ENCODE measurements at regions not wholly inside any gene's neighbourhood (a gene's known extent, or its start where the extent isn't known, plus 50 kb on each side); places are given as distances from the start of the nearest gene placed in this dataset.

DNA sequence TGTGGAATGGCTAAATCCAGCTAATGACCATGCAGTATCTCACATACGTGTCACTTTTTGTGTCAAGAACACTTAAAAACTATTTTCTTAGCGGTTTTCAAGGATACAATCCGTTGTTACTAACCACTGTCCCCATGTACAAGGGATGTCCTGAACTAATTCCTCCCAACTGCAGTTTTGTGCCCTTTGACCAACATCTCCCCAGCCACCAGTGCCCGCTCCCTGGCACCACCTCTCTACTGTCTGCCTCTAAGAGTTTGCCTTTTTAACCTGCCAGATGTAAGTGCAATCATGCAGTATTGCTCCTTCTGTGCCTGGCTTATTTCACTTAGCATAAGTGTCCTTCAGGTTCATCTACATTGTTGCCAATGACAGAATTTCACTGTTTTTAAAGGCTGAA lies 315.7 kb downstream of the TMEM121 start:
- intact Hi-C loops (cut with micrococcal nuclease) (no loop called here), dilution Hi-C loops (cut with MboI; ENCODE audit: extremely low pct_ligation_motif_present, low sequenced_read_pairs) (no loop called here)
- no TSS peak for BruUV-seq (replicated peaks)
- Histone ChIP-seq H2AFZ (ENCODE audit: low read depth, low read length) (no peak overlapping the region), H3K4me1 (ENCODE audit: control insufficient read depth, extremely low read depth, insufficient read depth, low read length) (no peaks in the 10 kb centered on the region), H3K27me3 (ENCODE audit: control insufficient read depth in 2 of 2, insufficient read depth in 2 of 2, low read length in 2 of 2) (no peaks in the 10 kb centered on the region), H4K20me1 (replicated peaks; ENCODE audit: control insufficient read depth, extremely low read depth, insufficient read depth, low read length) (no peaks in the 10 kb centered on the region), H3K4me2 (ENCODE audit: insufficient read depth, low read length) (no peak overlapping the region), H3K9me1 (replicated peaks; ENCODE audit: control insufficient read depth, extremely low read depth, insufficient read depth, low read length) (no peaks in the 10 kb centered on the region), H3K9me3 (replicated peaks; ENCODE audit: control insufficient read depth, insufficient read depth, low read length) (peaks cover 15% of the 10 kb centered on the region), H3K36me3 (ENCODE audit: control insufficient read depth in 2 of 2, extremely low read depth in 1 of 2, insufficient read depth in 2 of 2, low read length in 2 of 2) (no peaks in the 10 kb centered on the region), H3K9ac (replicated peaks; ENCODE audit: extremely low read depth, insufficient read depth, low read length) (no peak overlapping the region), H3K4me3 (replicated peaks in 1 of 3; ENCODE audit: insufficient read depth in 1 of 3, low read depth in 1 of 3, low read length in 3 of 3) (no peak overlapping the region), H3K79me2 (ENCODE audit: control insufficient read depth, insufficient read depth, low read length) (no peaks in the 10 kb centered on the region), H3K27ac (ENCODE audit: insufficient read depth, low read depth, low read length) (no peak overlapping the region)
- TF ChIP-seq EZH2 (IDR thresholded peaks at IDR 0.05; ENCODE audit: borderline replicate concordance, low read depth, low read length, severe bottlenecking), result no peak
- TF ChIP-seq MYC (IDR thresholded peaks at IDR 0.05; ENCODE audit: low read depth, low read length), result no peak
- TF ChIP-seq, protein P1, sequence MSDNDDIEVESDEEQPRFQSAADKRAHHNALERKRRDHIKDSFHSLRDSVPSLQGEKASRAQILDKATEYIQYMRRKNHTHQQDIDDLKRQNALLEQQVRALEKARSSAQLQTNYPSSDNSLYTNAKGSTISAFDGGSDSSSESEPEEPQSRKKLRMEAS (IDR thresholded peaks at IDR 0.05; ENCODE audit: insufficient read depth, insufficient read length), result no peak
- DNase-seq (ENCODE audit: low read depth, low spot score) (no peak), FAIRE-seq (no peak)
- ChIA-PET CTCF (no interaction called here), POLR2A (no interaction called here)

DNA sequence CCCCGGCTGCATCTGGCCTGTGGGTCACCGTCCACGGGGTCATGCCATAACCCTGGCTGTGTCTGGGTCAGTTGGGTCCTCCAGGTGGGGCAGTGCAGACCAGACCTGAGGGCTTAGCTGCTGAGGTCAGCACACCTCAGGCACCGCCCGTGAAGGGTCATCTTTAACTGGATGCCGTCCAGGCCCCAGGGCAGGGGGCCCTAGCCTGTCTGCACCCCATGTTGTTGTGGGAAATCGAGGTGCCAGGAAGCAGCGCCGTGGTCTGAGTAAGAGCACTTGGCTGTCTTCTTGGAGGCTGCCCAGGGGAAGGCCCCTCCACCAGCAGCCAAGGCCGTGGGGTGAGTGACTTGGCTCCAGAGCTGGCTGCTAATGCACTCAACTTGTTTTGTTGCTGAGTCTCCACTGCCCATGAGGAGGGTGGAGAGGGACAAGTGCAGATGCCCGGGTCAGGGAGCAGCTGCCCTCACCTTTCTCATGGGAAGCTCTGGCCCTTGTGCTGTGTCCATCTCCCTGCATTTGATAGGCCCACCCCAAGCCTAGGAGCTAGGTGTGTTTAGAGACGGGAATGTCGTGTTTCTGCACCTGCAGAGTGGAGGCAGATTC lies 317.2 kb downstream of the TMEM121 start:
- Histone ChIP-seq H4K20me1 (replicated peaks; ENCODE audit: control insufficient read depth, extremely low read depth, insufficient read depth, low read length) (no peaks in the 10 kb centered on the region), H3K36me3 (ENCODE audit: control insufficient read depth in 2 of 2, extremely low read depth in 1 of 2, insufficient read depth in 2 of 2, low read length in 2 of 2) (no peaks in the 10 kb centered on the region), H3K27ac (ENCODE audit: insufficient read depth, low read depth, low read length) (no peak overlapping the region), H2AFZ (ENCODE audit: low read depth, low read length) (no peak overlapping the region), H3K79me2 (ENCODE audit: control insufficient read depth, insufficient read depth, low read length) (no peaks in the 10 kb centered on the region), H3K9ac (replicated peaks; ENCODE audit: extremely low read depth, insufficient read depth, low read length) (no peak overlapping the region), H3K4me1 (ENCODE audit: control insufficient read depth, extremely low read depth, insufficient read depth, low read length) (no peaks in the 10 kb centered on the region), H3K9me3 (replicated peaks; ENCODE audit: control insufficient read depth, insufficient read depth, low read length) (peaks cover 16% of the 10 kb centered on the region), H3K4me3 (replicated peaks in 1 of 3; ENCODE audit: insufficient read depth in 1 of 3, low read depth in 1 of 3, low read length in 3 of 3) (no peak overlapping the region), H3K27me3 (ENCODE audit: control insufficient read depth in 2 of 2, insufficient read depth in 2 of 2, low read length in 2 of 2) (no peaks in the 10 kb centered on the region), H3K9me1 (replicated peaks; ENCODE audit: control insufficient read depth, extremely low read depth, insufficient read depth, low read length) (no peaks in the 10 kb centered on the region), H3K4me2 (ENCODE audit: insufficient read depth, low read length) (no peak overlapping the region)
- BruUV-seq (replicated peaks), result no TSS peak
- FAIRE-seq, result no peak
- intact Hi-C loops (cut with micrococcal nuclease) (no loop called here), dilution Hi-C loops (cut with MboI; ENCODE audit: extremely low pct_ligation_motif_present, low sequenced_read_pairs) (no loop called here)
- DNase-seq (ENCODE audit: low read depth, low spot score), result no peak
- ChIA-PET POLR2A (no interaction called here), CTCF (no interaction called here)
- TF ChIP-seq GATA2 (IDR thresholded peaks at IDR 0.05; ENCODE audit: insufficient read depth, insufficient read length, low read depth, low read length) (no peak), POLR2AphosphoS5 (IDR thresholded peaks at IDR 0.05; ENCODE audit: insufficient read depth, low read depth, low read length) (no peak), POLR2A (IDR thresholded peaks at IDR 0.05; ENCODE audit: low read depth, low read length) (no peak), JUN (IDR thresholded peaks at IDR 0.05; ENCODE audit: borderline replicate concordance, insufficient read depth, insufficient read length, low read depth) (no peak), EZH2 (IDR thresholded peaks at IDR 0.05; ENCODE audit: borderline replicate concordance, low read depth, low read length, severe bottlenecking) (no peak), MYC (IDR thresholded peaks at IDR 0.05; ENCODE audit: low read depth, low read length) (no peak), FOS (IDR thresholded peaks at IDR 0.05; ENCODE audit: borderline replicate concordance, insufficient read depth, low read length) (no peak)
- TF ChIP-seq, protein P2, sequence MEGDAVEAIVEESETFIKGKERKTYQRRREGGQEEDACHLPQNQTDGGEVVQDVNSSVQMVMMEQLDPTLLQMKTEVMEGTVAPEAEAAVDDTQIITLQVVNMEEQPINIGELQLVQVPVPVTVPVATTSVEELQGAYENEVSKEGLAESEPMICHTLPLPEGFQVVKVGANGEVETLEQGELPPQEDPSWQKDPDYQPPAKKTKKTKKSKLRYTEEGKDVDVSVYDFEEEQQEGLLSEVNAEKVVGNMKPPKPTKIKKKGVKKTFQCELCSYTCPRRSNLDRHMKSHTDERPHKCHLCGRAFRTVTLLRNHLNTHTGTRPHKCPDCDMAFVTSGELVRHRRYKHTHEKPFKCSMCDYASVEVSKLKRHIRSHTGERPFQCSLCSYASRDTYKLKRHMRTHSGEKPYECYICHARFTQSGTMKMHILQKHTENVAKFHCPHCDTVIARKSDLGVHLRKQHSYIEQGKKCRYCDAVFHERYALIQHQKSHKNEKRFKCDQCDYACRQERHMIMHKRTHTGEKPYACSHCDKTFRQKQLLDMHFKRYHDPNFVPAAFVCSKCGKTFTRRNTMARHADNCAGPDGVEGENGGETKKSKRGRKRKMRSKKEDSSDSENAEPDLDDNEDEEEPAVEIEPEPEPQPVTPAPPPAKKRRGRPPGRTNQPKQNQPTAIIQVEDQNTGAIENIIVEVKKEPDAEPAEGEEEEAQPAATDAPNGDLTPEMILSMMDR (IDR thresholded peaks at IDR 0.05; ENCODE audit: extremely low read depth in 1 of 2, insufficient read depth in 1 of 2, low read depth in 1 of 2, low read length in 2 of 2), result no peak
- TF ChIP-seq, protein P1 (IDR thresholded peaks at IDR 0.05; ENCODE audit: insufficient read depth, insufficient read length), result no peak

Measured in endothelial cell of umbilical vein (primary cell).